Spleen (tissue), 11 donors: ENCODE measurements at regions not wholly inside any gene's neighbourhood (a gene's known extent, or its start where the extent isn't known, plus 50 kb on each side); places are given as distances from the start of the nearest gene placed in this dataset.

Experiments used
- DNase-seq: peaks from one replicate; pipeline ENCODE4 v3.0.0-alpha.2; 2020
- H3K27ac ChIP-seq, 8 donors: fragments of 200-600 bp; sonication (generic) in 7 of 8; 1 replicate in 4 of 8; 2 replicates in 4 of 8; pipeline versions ENCODE4 v1.5.0 to v1.8.0; 2016 to 2021; ENCODE audit warnings: inconsistent platforms in 4 of 8, mild to moderate bottlenecking in 4 of 8, moderate library complexity in 1 of 8
- H3K27me3 ChIP-seq, 7 donors: fragments of 200-600 bp; sonication (generic) in 6 of 7; replicated peaks in 1 of 7; 1 replicate in 4 of 7; 2 replicates in 3 of 7; pipeline versions ENCODE4 v1.5.0 to v1.8.0; 2016 to 2021; ENCODE audit warnings: inconsistent platforms in 3 of 7, mild to moderate bottlenecking in 1 of 7
- H3K36me3 ChIP-seq, 6 donors: fragments of 200-600 bp; sonication (generic) in 5 of 6; 1 replicate in 4 of 6; 2 replicates in 2 of 6; pipeline versions ENCODE4 v1.5.0 to v1.8.0; 2016 to 2021; ENCODE audit warnings: inconsistent platforms in 2 of 6
- H3K4me1 ChIP-seq, 6 donors: fragments of 200-600 bp; sonication (generic) in 5 of 6; 1 replicate in 3 of 6; 2 replicates in 3 of 6; pipeline versions ENCODE4 v1.5.0 to v1.8.0; 2016 to 2021; ENCODE audit warnings: inconsistent platforms in 3 of 6
- H3K4me3 ChIP-seq, 8 donors: fragments of 200-600 bp; sonication (generic) in 7 of 8; 1 replicate in 4 of 8; 2 replicates in 4 of 8; pipeline versions ENCODE4 v1.5.0 to v1.8.0; 2016 to 2021; ENCODE audit warnings: inconsistent platforms in 4 of 8, mild to moderate bottlenecking in 4 of 8, moderate library complexity in 2 of 8
- H3K9me3 ChIP-seq, 8 donors: fragments of 200-600 bp; sonication (generic) in 7 of 8; 1 replicate in 4 of 8; 2 replicates in 4 of 8; pipeline versions ENCODE4 v1.5.0 to v1.8.0; 2016 to 2021; ENCODE audit warnings: inconsistent platforms in 4 of 8
- CTCF ChIP-seq, 11 experiments: fragments of 200-600 bp in 7 of 11; fragments of 450-650 bp in 4 of 11; sonication (generic) in 4 of 11; IDR thresholded peaks in 8 of 11; conservative IDR thresholded peaks in 3 of 11; 1 replicate in 7 of 11; 2 replicates in 4 of 11; pipeline versions ENCODE4 v1.4.0 to v1.8.0; 2016 to 2021; ENCODE audit warnings: antibody characterized with exemption in 11 of 11, inconsistent platforms in 4 of 11, mild to moderate bottlenecking in 1 of 11
- POLR2A ChIP-seq, 3 donors: fragments of 450-650 bp; IDR thresholded peaks; one replicate each; pipeline ENCODE4 v1.5.1; 2017; ENCODE audit warnings: antibody characterized with exemption in 3 of 3, mild to moderate bottlenecking in 1 of 3
- POLR2AphosphoS5 ChIP-seq, 3 donors: sonication (generic); formaldehyde crosslinking; IDR thresholded peaks; one replicate each; pipeline ENCODE4 v1.5.1; 2017; ENCODE audit warnings: antibody characterized with exemption in 3 of 3
- WGBS, 5 donors: extraction: QIAGEN DNeasy Blood & Tissue Kit in 3 of 5; methylation state at CpG; one replicate each; pipeline versions ENCODE4 v1.1.5 to v1.1.7; 2013 to 2018; 5-methylcytosine and 5-hydroxymethylcytosine counted together
- intact Hi-C: fragments of 100-400 bp; cut with DNase I; formaldehyde crosslinking; loops from one replicate; pipeline ENCODE4 v1.15.0; 2023; ENCODE audit warnings: low total_unique reads
- donor health status: healthy with polysubstance abuse.
- donor health status: DM: no; HTN: no; CAD: no; lungs with moderate emphysema.
- donor health status: DM: no; HTN: no; CAD: no.
- donor health status: Bipolar disorder and iron deficiency.
- donor health status: healthy.
- donor health status: DM: no; HTN: no; CAD: no.
- donor health status: DM: yes; HTN: yes; CAD: no.

GRCh38 chr7:52154382-52154781 is 837.8 kb upstream of the COBL start:
- no peak for DNase-seq
- Histone ChIP-seq H3K9me3 (peaks cover 0 to 8% (median 0%) of the 10 kb centered on the region in 8 donors), H3K4me3 (no peak overlapping the region), H3K27me3 (no peaks in the 10 kb centered on the region), H3K27ac (no peak overlapping the region), H3K36me3 (no peaks in the 10 kb centered on the region), H3K4me1 (no peaks in the 10 kb centered on the region)
- WGBS, 5 donors, result 81 to 88% (median 84%) methylated on average over 2 of the region's 2 CpGs
- TF ChIP-seq CTCF (IDR thresholded peaks at IDR 0.05 in 8 of 11, conservative IDR thresholded peaks at IDR 0.05 in 3 of 11) (no peak), POLR2AphosphoS5 (IDR thresholded peaks at IDR 0.05) (no peak), POLR2A (IDR thresholded peaks at IDR 0.05) (no peak)
- intact Hi-C loops, result no loop called here

GRCh38 chr7:52151559-52151958 is 835.0 kb upstream of the COBL start:
- intact Hi-C loops, result no loop called here
- Histone ChIP-seq H3K4me3 (no peak overlapping the region), H3K27me3 (no peaks in the 10 kb centered on the region), H3K27ac (no peak overlapping the region), H3K9me3 (peaks cover 0 to 9% (median 0%) of the 10 kb centered on the region in 8 donors), H3K36me3 (no peaks in the 10 kb centered on the region), H3K4me1 (no peaks in the 10 kb centered on the region)
- DNase-seq, result no peak
- TF ChIP-seq POLR2A (IDR thresholded peaks at IDR 0.05) (no peak), CTCF (IDR thresholded peaks at IDR 0.05 in 8 of 11, conservative IDR thresholded peaks at IDR 0.05 in 3 of 11) (no peak), POLR2AphosphoS5 (IDR thresholded peaks at IDR 0.05) (no peak)
- WGBS, 5 donors, result 50 to 75% (median 54%) methylated on average over 1 of the region's 1 CpG

- no peak for DNase-seq
- H3K4me1 ChIP-seq, result no peaks in the 10 kb centered on the region
- H3K4me3 ChIP-seq, result no peak overlapping the region
- H3K27me3 ChIP-seq, result no peaks in the 10 kb centered on the region
- WGBS, 5 donors, result 38 to 76% (median 58%) methylated on average over 2 of the region's 2 CpGs
- H3K36me3 ChIP-seq, result no peaks in the 10 kb centered on the region
- intact Hi-C loops, result no loop called here
- no peak overlapping the region for H3K27ac ChIP-seq
- no peak for TF ChIP-seq POLR2A (IDR thresholded peaks at IDR 0.05)
- TF ChIP-seq POLR2AphosphoS5 (IDR thresholded peaks at IDR 0.05), result no peak
- TF ChIP-seq CTCF (IDR thresholded peaks at IDR 0.05 in 8 of 11, conservative IDR thresholded peaks at IDR 0.05 in 3 of 11), result no peak
- H3K9me3 ChIP-seq, result peaks cover 0 to 9% (median 0%) of the 10 kb centered on the region in 8 donors
These were observed 834.3 kb upstream of the COBL start for GRCh38 chr7:52150952-52151351.

GRCh38 chr7:52146871-52147634 is 830.4 kb upstream of the COBL start:
- H3K9me3 ChIP-seq, result peaks cover 0 to 18% (median 0%) of the 10 kb centered on the region in 8 donors
- no peaks in the 10 kb centered on the region for H3K36me3 ChIP-seq
- intact Hi-C loops, result no loop called here
- H3K4me3 ChIP-seq, result no peak overlapping the region
- H3K4me1 ChIP-seq, result no peaks in the 10 kb centered on the region
- H3K27me3 ChIP-seq, result no peaks in the 10 kb centered on the region
- DNase-seq, result no peak
- 61 to 74% (median 68%) methylated on average over 6 of the region's 6 CpGs for WGBS, 5 donors
- TF ChIP-seq POLR2AphosphoS5 (IDR thresholded peaks at IDR 0.05), result no peak
- TF ChIP-seq CTCF (IDR thresholded peaks at IDR 0.05 in 8 of 11, conservative IDR thresholded peaks at IDR 0.05 in 3 of 11), result no peak
- TF ChIP-seq POLR2A (IDR thresholded peaks at IDR 0.05), result no peak
- H3K27ac ChIP-seq, result no peak overlapping the region
